OCI-LY1 (cell line): ENCODE measurements at regions not wholly inside any gene's neighbourhood (a gene's known extent, or its start where the extent isn't known, plus 50 kb on each side); places are given as distances from the start of the nearest gene placed in this dataset.

Source experiments
- EZH2 ChIP-seq: fragments of 200-600 bp; sonication (generic), shearing (Covaris generic); IDR thresholded peaks from 2 replicates; pipeline ENCODE4 v1.8.0; 2017; ENCODE audit warnings: borderline replicate concordance, mixed run types, mild to moderate bottlenecking, antibody characterized with exemption, low read length, moderate library complexity, mixed read lengths
- TF ChIP-seq, protein P1 (sequence below): fragments of 200-600 bp; sonication (generic), shearing (Covaris generic); IDR thresholded peaks from 2 replicates; pipeline ENCODE4 v1.5.1; 2017; ENCODE audit warnings: mild to moderate bottlenecking, antibody characterized with exemption, low read length, moderate library complexity, mixed read lengths

DNA sequence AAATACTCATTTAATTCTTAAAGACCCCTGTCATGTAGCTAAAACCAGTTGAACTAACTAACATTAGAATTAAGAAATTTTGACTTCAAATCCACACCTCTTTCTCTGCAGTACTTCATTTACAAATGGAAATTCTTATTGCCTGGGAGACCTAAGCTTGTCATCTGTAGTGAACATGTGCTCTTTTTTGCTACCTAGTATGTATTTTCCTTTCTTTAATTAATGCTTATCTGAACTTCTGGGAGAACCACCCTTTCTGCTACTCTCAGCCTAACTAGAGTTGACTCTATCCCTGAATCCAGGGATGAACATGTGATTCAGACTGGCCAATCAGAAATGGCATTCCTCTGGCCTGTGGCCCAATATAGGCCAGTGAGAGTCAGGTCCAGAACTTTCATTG lies 75.9 kb upstream of the A1CF start:
- TF ChIP-seq, protein P1, sequence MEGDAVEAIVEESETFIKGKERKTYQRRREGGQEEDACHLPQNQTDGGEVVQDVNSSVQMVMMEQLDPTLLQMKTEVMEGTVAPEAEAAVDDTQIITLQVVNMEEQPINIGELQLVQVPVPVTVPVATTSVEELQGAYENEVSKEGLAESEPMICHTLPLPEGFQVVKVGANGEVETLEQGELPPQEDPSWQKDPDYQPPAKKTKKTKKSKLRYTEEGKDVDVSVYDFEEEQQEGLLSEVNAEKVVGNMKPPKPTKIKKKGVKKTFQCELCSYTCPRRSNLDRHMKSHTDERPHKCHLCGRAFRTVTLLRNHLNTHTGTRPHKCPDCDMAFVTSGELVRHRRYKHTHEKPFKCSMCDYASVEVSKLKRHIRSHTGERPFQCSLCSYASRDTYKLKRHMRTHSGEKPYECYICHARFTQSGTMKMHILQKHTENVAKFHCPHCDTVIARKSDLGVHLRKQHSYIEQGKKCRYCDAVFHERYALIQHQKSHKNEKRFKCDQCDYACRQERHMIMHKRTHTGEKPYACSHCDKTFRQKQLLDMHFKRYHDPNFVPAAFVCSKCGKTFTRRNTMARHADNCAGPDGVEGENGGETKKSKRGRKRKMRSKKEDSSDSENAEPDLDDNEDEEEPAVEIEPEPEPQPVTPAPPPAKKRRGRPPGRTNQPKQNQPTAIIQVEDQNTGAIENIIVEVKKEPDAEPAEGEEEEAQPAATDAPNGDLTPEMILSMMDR: no peak
- no peak for TF ChIP-seq EZH2
